SK-N-SH (cell line): ENCODE measurements at regions not wholly inside any gene's neighbourhood (a gene's known extent, or its start where the extent isn't known, plus 50 kb on each side); places are given as distances from the start of the nearest gene placed in this dataset.

Experiments used
- CTCF ChIA-PET: fragments of 300-600, 350-600 bp; formaldehyde crosslinking; extraction: SDS; loops from one replicate; lab custom pipeline; 2021; lab: Yijun Ruan, JAX
- POLR2A ChIA-PET: fragments of 350-600 bp; sonication (Branson Sonifier 250); formaldehyde crosslinking; extraction: SDS; loops from one replicate; lab custom pipeline; 2020; ENCODE audit warnings: antibody characterized with exemption, inconsistent platforms; lab: Yijun Ruan, JAX
- DNase-seq: peaks from one replicate; pipeline ENCODE4 v3.0.0; 2012
- H2AFZ ChIP-seq: fragments of 200-600 bp; sonication (generic); 2 replicates; pipeline ENCODE4 v1.8.1; 2016; ENCODE audit warnings: antibody characterized with exemption, mild to moderate bottlenecking, low read depth
- H3F3A ChIP-seq: fragments of 200-600 bp; sonication (generic); replicated peaks from 2 replicates; pipeline ENCODE3; 2016; ENCODE audit warnings: antibody characterized with exemption, mild to moderate bottlenecking; ENCODE audit not compliant: insufficient read depth
- H3K27ac ChIP-seq, 2 experiments: fragments of 200-500 bp in 1 of 2; fragments of 200-600 bp in 1 of 2; sonication (Bioruptor generic) in 1 of 2; sonication (generic), shearing (Covaris generic) in 1 of 2; 2 replicates each; pipeline versions ENCODE4 v1.5.1 to v1.6.1; 2014 to 2016; ENCODE audit warnings: low read depth in 2 of 2, inconsistent platforms in 1 of 2, low read length in 1 of 2, mild to moderate bottlenecking in 1 of 2, mixed read lengths in 1 of 2
- H3K27me3 ChIP-seq: fragments of 200-600 bp; sonication (generic), shearing (Covaris generic); 2 replicates; pipeline ENCODE4 v1.6.1; 2016; ENCODE audit warnings: mixed run types; ENCODE audit not compliant: insufficient read depth
- H3K36me3 ChIP-seq, 2 experiments: fragments of 200-500 bp in 1 of 2; fragments of 200-600 bp in 1 of 2; sonication (Bioruptor generic) in 1 of 2; sonication (generic) in 1 of 2; replicated peaks in 1 of 2; 2 replicates each; pipeline versions ENCODE3 to v1.5.1; 2014 to 2016; ENCODE audit warnings: low read length in 1 of 2, mild to moderate bottlenecking in 1 of 2; ENCODE audit not compliant: insufficient read depth in 2 of 2, control insufficient read depth in 1 of 2
- H3K4me1 ChIP-seq, 2 experiments: fragments of 200-500 bp in 1 of 2; fragments of 200-600 bp in 1 of 2; sonication (Bioruptor generic) in 1 of 2; sonication (generic), shearing (Covaris generic) in 1 of 2; 2 replicates each; pipeline versions ENCODE4 v1.5.1 to v1.6.1; 2014 to 2016; ENCODE audit warnings: low read depth in 1 of 2, low read length in 1 of 2, mixed run types in 1 of 2; ENCODE audit not compliant: insufficient read depth in 2 of 2, control insufficient read depth in 1 of 2
- H3K4me2 ChIP-seq: fragments of 200-600 bp; sonication (generic), shearing (Covaris generic); 2 replicates; pipeline ENCODE4 v1.6.1; 2017; ENCODE audit warnings: mixed run types
- H3K4me3 ChIP-seq, 2 experiments: fragments of 200-500 bp in 1 of 2; fragments of 200-600 bp in 1 of 2; sonication (Bioruptor generic) in 1 of 2; sonication (generic), shearing (Covaris generic) in 1 of 2; 2 replicates each; pipeline versions ENCODE4 v1.5.1 to v1.8.1; 2014 to 2016; ENCODE audit warnings: low read depth in 2 of 2, inconsistent platforms in 1 of 2, low read length in 1 of 2, mild to moderate bottlenecking in 1 of 2, mixed read lengths in 1 of 2, moderate library complexity in 1 of 2
- H3K79me2 ChIP-seq: fragments of 200-600 bp; sonication (generic); 2 replicates; pipeline ENCODE4 v1.8.1; 2017; ENCODE audit warnings: mild to moderate bottlenecking; ENCODE audit not compliant: insufficient read depth
- H3K9ac ChIP-seq: fragments of 200-600 bp; sonication (generic); 2 replicates; pipeline ENCODE4 v1.6.1; 2017; ENCODE audit warnings: mixed run types
- H3K9me2 ChIP-seq: fragments of 200-600 bp; sonication (generic); 2 replicates; pipeline ENCODE4 v1.6.1; 2017; ENCODE audit warnings: mixed run types
- H3K9me3 ChIP-seq: fragments of 200-600 bp; sonication (generic); 2 replicates; pipeline ENCODE4 v1.6.1; 2017; ENCODE audit warnings: mixed run types, mild to moderate bottlenecking, moderate library complexity
- H4K20me1 ChIP-seq: fragments of 200-600 bp; sonication (generic); 2 replicates; pipeline ENCODE4 v1.6.1; 2017; ENCODE audit warnings: mild to moderate bottlenecking, mixed run types; ENCODE audit not compliant: insufficient read depth
- EZH2phosphoT487 ChIP-seq: fragments of 200-600 bp; sonication (generic); IDR thresholded peaks from 2 replicates; pipeline ENCODE4 v1.6.1; 2017; ENCODE audit warnings: low read depth, mixed run types, mild to moderate bottlenecking, antibody characterized with exemption, moderate library complexity, borderline replicate concordance
- FOSL2 ChIP-seq: IDR thresholded peaks from 2 replicates; pipeline ENCODE4 v1.4.0; 2012; ENCODE audit warnings: low read depth, mild to moderate bottlenecking, moderate library complexity, borderline replicate concordance
- GATA2 ChIP-seq: sonication (generic); formaldehyde crosslinking; IDR thresholded peaks from 2 replicates; pipeline ENCODE4 v1.5.0; 2020; ENCODE audit warnings: mild to moderate bottlenecking, missing genetic modification reagents
- JUND ChIP-seq: IDR thresholded peaks from 2 replicates; pipeline ENCODE4 v1.4.0; 2012
- MXI1 ChIP-seq: IDR thresholded peaks from 2 replicates; pipeline ENCODE4 v1.6.1; 2012; ENCODE audit warnings: mild to moderate bottlenecking, low read depth, low read length, improper control_type of control experiment
- NRF1 ChIP-seq: IDR thresholded peaks from 2 replicates; pipeline ENCODE4 v1.6.1; 2012; ENCODE audit warnings: low read depth, mild to moderate bottlenecking, low read length
- RFX5 ChIP-seq: IDR thresholded peaks from 2 replicates; pipeline ENCODE4 v1.6.1; 2012; ENCODE audit warnings: mild to moderate bottlenecking, improper control_type of control experiment, low read length
- RXRA ChIP-seq: IDR thresholded peaks from 2 replicates; pipeline ENCODE4 v1.4.0; 2012; ENCODE audit warnings: low read depth, mild to moderate bottlenecking, borderline replicate concordance
- TCF12 ChIP-seq: IDR thresholded peaks from 2 replicates; pipeline ENCODE4 v1.4.0; 2012
- WGBS: methylation state at CpG from one replicate; pipeline ENCODE4 v1.1.6; 2017; ENCODE audit warnings: low lambda C conversion rate; 5-methylcytosine and 5-hydroxymethylcytosine counted together
- TF ChIP-seq, protein P1 (sequence below): IDR thresholded peaks from 2 replicates; pipeline ENCODE4 v1.4.0; 2012; ENCODE audit warnings: low read depth
- TF ChIP-seq, protein P2 (sequence below): IDR thresholded peaks from 2 replicates; pipeline ENCODE4 v1.4.0; 2012; ENCODE audit warnings: low read depth, borderline replicate concordance

GRCh38 chr11:103007521-103007920 is 52.0 kb upstream of the MMP13 start:
- no peaks in the 10 kb centered on the region for H3K9me2 ChIP-seq
- H3K4me3 ChIP-seq: no peak overlapping the region
- H3K9ac ChIP-seq: no peak overlapping the region
- no peak for DNase-seq
- no peaks in the 10 kb centered on the region for H3K27me3 ChIP-seq
- ChIA-PET POLR2A (no interaction called here), CTCF (no interaction called here)
- 36% methylated on average over 1 of the region's 1 CpG for WGBS
- TF ChIP-seq JUND (peak; percentile 37), GATA2 (CRISPR knock-in tag) (no peak), NRF1 (no peak), EZH2phosphoT487 (no peak), MXI1 (no peak), RXRA (no peak), RFX5 (no peak), TCF12 (peak; percentile 33), FOSL2 (peak; percentile 49; the same call in 1 of the 2 replicates)
- TF ChIP-seq, protein P1, sequence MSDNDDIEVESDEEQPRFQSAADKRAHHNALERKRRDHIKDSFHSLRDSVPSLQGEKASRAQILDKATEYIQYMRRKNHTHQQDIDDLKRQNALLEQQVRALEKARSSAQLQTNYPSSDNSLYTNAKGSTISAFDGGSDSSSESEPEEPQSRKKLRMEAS: no peak
- TF ChIP-seq, protein P2, sequence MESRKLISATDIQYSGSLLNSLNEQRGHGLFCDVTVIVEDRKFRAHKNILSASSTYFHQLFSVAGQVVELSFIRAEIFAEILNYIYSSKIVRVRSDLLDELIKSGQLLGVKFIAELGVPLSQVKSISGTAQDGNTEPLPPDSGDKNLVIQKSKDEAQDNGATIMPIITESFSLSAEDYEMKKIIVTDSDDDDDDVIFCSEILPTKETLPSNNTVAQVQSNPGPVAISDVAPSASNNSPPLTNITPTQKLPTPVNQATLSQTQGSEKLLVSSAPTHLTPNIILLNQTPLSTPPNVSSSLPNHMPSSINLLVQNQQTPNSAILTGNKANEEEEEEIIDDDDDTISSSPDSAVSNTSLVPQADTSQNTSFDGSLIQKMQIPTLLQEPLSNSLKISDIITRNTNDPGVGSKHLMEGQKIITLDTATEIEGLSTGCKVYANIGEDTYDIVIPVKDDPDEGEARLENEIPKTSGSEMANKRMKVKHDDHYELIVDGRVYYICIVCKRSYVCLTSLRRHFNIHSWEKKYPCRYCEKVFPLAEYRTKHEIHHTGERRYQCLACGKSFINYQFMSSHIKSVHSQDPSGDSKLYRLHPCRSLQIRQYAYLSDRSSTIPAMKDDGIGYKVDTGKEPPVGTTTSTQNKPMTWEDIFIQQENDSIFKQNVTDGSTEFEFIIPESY: no peak
- H2AFZ ChIP-seq: no peak overlapping the region; the same call in 1 of the 2 replicates
- no peaks in the 10 kb centered on the region for H3K79me2 ChIP-seq
- peaks cover 9% of the 10 kb centered on the region for H3F3A ChIP-seq
- H3K4me2 ChIP-seq: no peak overlapping the region
- H3K36me3 ChIP-seq: no peaks in the 10 kb centered on the region
- H3K4me1 ChIP-seq: no peaks in the 10 kb centered on the region
- H3K27ac ChIP-seq: peak overlapping the region in 1 of 2 experiments; percentile 49; a peak in 2 of 4 replicates
- no peaks in the 10 kb centered on the region for H4K20me1 ChIP-seq
- H3K9me3 ChIP-seq: no peaks in the 10 kb centered on the region
